Esophagus squamous epithelium (tissue), 4 donors: ENCODE measurements at regions not wholly inside any gene's neighbourhood (a gene's known extent, or its start where the extent isn't known, plus 50 kb on each side); places are given as distances from the start of the nearest gene placed in this dataset.

Source experiments
- CTCF ChIP-seq, 6 experiments: fragments of 450-650 bp in 4 of 6; fragments of 200-600 bp in 2 of 6; sonication (generic) in 2 of 6; IDR thresholded peaks; one replicate each; pipeline ENCODE4 v1.5.1; 2016 to 2019; ENCODE audit warnings: antibody characterized with exemption in 6 of 6, mild to moderate bottlenecking in 4 of 6, moderate library complexity in 4 of 6
- POLR2A ChIP-seq, 4 donors: fragments of 450-650 bp; IDR thresholded peaks; one replicate each; pipeline ENCODE4 v1.6.1; 2017; ENCODE audit warnings: antibody characterized with exemption in 4 of 4, mild to moderate bottlenecking in 4 of 4, moderate library complexity in 3 of 4

DNA sequence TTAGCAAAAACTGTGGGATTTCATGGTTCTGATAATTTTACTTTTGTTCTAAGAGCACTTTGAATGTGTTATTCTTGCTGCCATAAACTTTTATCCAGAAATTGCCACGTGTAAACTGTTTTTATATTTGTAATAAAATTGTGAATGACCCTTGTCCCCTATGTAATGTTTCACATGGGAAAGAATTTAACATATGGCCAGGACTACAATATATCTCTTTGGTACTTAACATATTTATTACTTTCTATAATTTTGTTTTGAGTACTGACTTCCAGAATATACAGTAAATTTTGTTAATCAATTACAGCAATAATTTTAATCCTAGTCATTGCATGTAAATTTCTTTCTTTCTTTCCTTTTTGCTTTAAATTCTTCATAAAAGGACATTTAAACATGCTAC, 735.0 kb upstream of the PHF14 start:
- TF ChIP-seq POLR2A (IDR thresholded peaks at IDR 0.05) (no peak), CTCF (IDR thresholded peaks at IDR 0.05) (no peak)
